K562 (cell line): ENCODE measurements at regions not wholly inside any gene's neighbourhood (a gene's known extent, or its start where the extent isn't known, plus 50 kb on each side); places are given as distances from the start of the nearest gene placed in this dataset.

Source experiments
- ATAC-seq: fragments of 200-7000 bp; cut with Tn5 transposase; 3 replicates; pipeline ENCODE4 v1.9.1; 2020; ENCODE audit warnings: moderate library complexity
- BruUV-seq: library from RNA; stranded (reverse); fragments of 400-500 nt; replicated peaks from 2 replicates; lab custom pipeline; 2021; lab: Mats Ljungman, UMichigan
- CTCF ChIA-PET: fragments of 300-600 bp; formaldehyde crosslinking; extraction: SDS; loops from one replicate; lab custom pipeline; 2021; ENCODE audit warnings: low intra/inter-chr PET ratio; lab: Yijun Ruan, JAX
- POLR2A ChIA-PET: fragments of 300-600, 350-650 bp; sonication (Branson Sonifier 250); formaldehyde crosslinking; extraction: SDS; loops from one replicate; lab custom pipeline; 2021; ENCODE audit warnings: antibody characterized with exemption, inconsistent platforms; lab: Yijun Ruan, JAX
- DNase-seq, 4 experiments: peaks; one replicate each; pipeline versions ENCODE4 v3.0.0 to v3.0.0-alpha.2; 2011 to 2018; ENCODE audit warnings: low spot score in 3 of 4, mixed read lengths in 3 of 4; ENCODE audit errors: extremely low read depth in 1 of 4
- FAIRE-seq: peaks from 2 replicates; lab custom pipeline; 2011; peaks lifted over from hg19 to GRCh38; lab: Jason Lieb, UNC
- H2AFZ ChIP-seq: 2 replicates; pipeline ENCODE4 v1.6.0; 2011; ENCODE audit warnings: low read depth, low read length, control low read depth, inconsistent platforms
- H3K27ac ChIP-seq: fragments of 200-600 bp; 3 replicates; pipeline ENCODE4 v1.8.0; 2011; ENCODE audit warnings: low read depth, mild to moderate bottlenecking, control low read depth, inconsistent platforms, low read length, moderate library complexity, mixed read lengths; ENCODE audit errors: extremely low read depth
- H3K27me3 ChIP-seq, 2 experiments: fragments of 300-600 bp in 1 of 2; 2 replicates in 1 of 2; 3 replicates in 1 of 2; pipeline versions ENCODE4 v1.6.0 to v1.8.0; 2011; ENCODE audit warnings: inconsistent platforms in 2 of 2, low read length in 2 of 2, mild to moderate bottlenecking in 1 of 2, mixed read lengths in 1 of 2, moderate library complexity in 1 of 2; ENCODE audit not compliant: control insufficient read depth in 2 of 2, insufficient read depth in 2 of 2
- H3K36me3 ChIP-seq: fragments of 300-600 bp; 3 replicates; pipeline ENCODE4 v1.8.0; 2011; ENCODE audit warnings: mild to moderate bottlenecking, low read length, inconsistent platforms; ENCODE audit not compliant: control insufficient read depth, insufficient read depth
- H3K4me1 ChIP-seq, 2 experiments: fragments of 200-600 bp in 1 of 2; replicated peaks in 1 of 2; 2 replicates in 1 of 2; 3 replicates in 1 of 2; pipeline versions ENCODE4 v1.5.1 to v1.8.0; 2011; ENCODE audit warnings: inconsistent platforms in 2 of 2, low read length in 2 of 2, mild to moderate bottlenecking in 1 of 2, mixed read lengths in 1 of 2, moderate library complexity in 1 of 2; ENCODE audit not compliant: control insufficient read depth in 2 of 2, insufficient read depth in 2 of 2
- H3K4me2 ChIP-seq: 2 replicates; pipeline ENCODE4 v1.6.1; 2011; ENCODE audit warnings: low read length, control low read depth, inconsistent platforms, mixed read lengths; ENCODE audit not compliant: insufficient read depth
- H3K4me3 ChIP-seq: fragments of 200-600 bp; sonication (generic), shearing (Covaris generic); 2 replicates; pipeline ENCODE4 v1.5.1; 2016; ENCODE audit warnings: control low read depth, inconsistent platforms
- H3K79me2 ChIP-seq: fragments of 200-600 bp; 3 replicates; pipeline ENCODE4 v1.8.0; 2011; ENCODE audit warnings: low read length, inconsistent platforms; ENCODE audit not compliant: control insufficient read depth, insufficient read depth
- H3K9ac ChIP-seq, 2 experiments: 2 replicates each; pipeline versions ENCODE4 v1.6.0 to v1.6.1; 2011; ENCODE audit warnings: low read depth in 2 of 2, low read length in 2 of 2, control low read depth in 1 of 2, inconsistent platforms in 1 of 2, mild to moderate bottlenecking in 1 of 2, mixed read lengths in 1 of 2; ENCODE audit not compliant: insufficient read depth in 1 of 2
- H3K9me1 ChIP-seq: one replicate; pipeline ENCODE4 v1.6.0; 2011; ENCODE audit warnings: inconsistent platforms, mild to moderate bottlenecking, low read length, moderate library complexity; ENCODE audit not compliant: control insufficient read depth, insufficient read depth
- H3K9me3 ChIP-seq: replicated peaks from 2 replicates; pipeline ENCODE4 v1.5.1; 2011; ENCODE audit warnings: low read depth, low read length, inconsistent platforms; ENCODE audit not compliant: control insufficient read depth, insufficient read depth
- H4K20me1 ChIP-seq: replicated peaks from 2 replicates; pipeline ENCODE4 v1.6.1; 2011; ENCODE audit warnings: low read length, inconsistent platforms, mixed read lengths; ENCODE audit not compliant: control insufficient read depth, insufficient read depth
- ARID2 ChIP-seq: fragments of 450-650 bp; IDR thresholded peaks from 2 replicates; pipeline ENCODE4 v1.6.1; 2017; ENCODE audit warnings: antibody characterized with exemption, mild to moderate bottlenecking
- C11orf30 ChIP-seq: fragments of 450-650 bp; IDR thresholded peaks from 2 replicates; pipeline ENCODE4 v1.6.1; 2016; ENCODE audit warnings: low read depth, mild to moderate bottlenecking
- CEBPZ ChIP-seq: fragments of 150-350 bp; IDR thresholded peaks from 2 replicates; pipeline ENCODE4 v1.6.1; 2014; ENCODE audit warnings: low read depth, mild to moderate bottlenecking, low read length, borderline replicate concordance
- MYBL2 ChIP-seq, 2 experiments: fragments of 450-650 bp in 1 of 2; sonication (generic) in 1 of 2; formaldehyde crosslinking in 1 of 2; IDR thresholded peaks; 2 replicates each; pipeline versions ENCODE4 v1.6.1 to v1.8.1; 2017 to 2022; ENCODE audit warnings: borderline replicate concordance in 1 of 2, inconsistent platforms in 1 of 2, low read depth in 1 of 2, mild to moderate bottlenecking in 1 of 2, missing genetic modification reagents in 1 of 2, moderate library complexity in 1 of 2
- RBM22 ChIP-seq: fragments of 200-400 bp; formaldehyde crosslinking; IDR thresholded peaks from 2 replicates; pipeline ENCODE4 v1.6.1; 2018; ENCODE audit warnings: low read length, low read depth; ENCODE audit not compliant: poor library complexity, severe bottlenecking
- STAT6 ChIP-seq: sonication (generic); formaldehyde crosslinking; IDR thresholded peaks from 2 replicates; pipeline ENCODE4 v1.8.1; 2023; ENCODE audit warnings: mild to moderate bottlenecking, missing genetic modification reagents
- ZNF75A ChIP-seq: fragments of 450-650 bp; formaldehyde crosslinking; IDR thresholded peaks from 2 replicates; pipeline ENCODE4 v1.4.0; 2020; ENCODE audit warnings: mild to moderate bottlenecking
- WGBS: fragments of 100-300 bp; shearing (Covaris generic); methylation state at CpG from one replicate; pipeline ENCODE4 v1.1.6; 2016; ENCODE audit warnings: low coverage, mixed read lengths; ENCODE audit not compliant: insufficient coverage; ENCODE audit errors: missing lambda C conversion rate; 5-methylcytosine and 5-hydroxymethylcytosine counted together
- in situ Hi-C: fragments of 300-500 bp; cut with MboI; formaldehyde crosslinking; loops from 4 replicates; pipeline ENCODE4 v1.15.0; 2018; ENCODE audit warnings: inconsistent platforms, mixed read lengths
- intact Hi-C: fragments of 100-400 bp; cut with micrococcal nuclease; formaldehyde crosslinking; loops from 2 replicates; pipeline ENCODE4 v1.14.2; 2022

DNA sequence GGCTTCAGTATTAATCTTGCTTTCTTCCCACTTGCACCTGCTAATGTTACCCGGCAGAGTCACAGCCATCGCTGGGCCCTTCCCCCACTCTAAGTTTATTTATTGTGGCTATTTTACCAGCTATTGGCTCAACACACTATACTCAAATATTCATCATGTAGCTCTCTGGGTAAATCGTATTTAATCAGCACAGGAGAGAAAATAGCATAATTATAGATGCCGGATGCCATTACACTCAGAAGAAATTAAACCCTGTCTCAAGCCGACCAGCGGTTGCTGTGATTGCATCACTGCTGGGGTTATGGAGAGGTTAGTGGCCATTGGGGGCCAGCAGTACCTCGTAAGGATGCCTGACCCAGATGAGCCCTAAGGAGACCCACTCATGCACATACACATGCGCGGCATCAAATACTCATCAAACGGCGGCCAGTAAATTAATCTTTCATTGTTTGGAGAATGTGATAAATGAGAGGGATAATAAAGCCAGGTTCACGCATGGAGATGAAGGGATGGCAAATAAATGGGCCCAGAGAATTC, 269.5 kb upstream of the ZFHX3 start:
- ATAC-seq = no peak
- POLR2A ChIA-PET = no interaction called here
- FAIRE-seq = no peak
- no peaks in the 10 kb centered on the region for H3K4me1 ChIP-seq
- H3K4me3 ChIP-seq = no peak overlapping the region
- no peak overlapping the region for H3K27ac ChIP-seq
- H3K79me2 ChIP-seq = no peaks in the 10 kb centered on the region
- no peaks in the 10 kb centered on the region for H3K9me3 ChIP-seq
- no peaks in the 10 kb centered on the region for H3K36me3 ChIP-seq
- in situ Hi-C loops (no loop called here), intact Hi-C loops (no loop called here)
- no peak for DNase-seq
- WGBS = 2% methylated on average over 12 of the region's 12 CpGs
- TF ChIP-seq CEBPZ = no peak
- TF ChIP-seq ARID2 = no peak
- TF ChIP-seq STAT6 = no peak
- TF ChIP-seq RBM22 = no peak
- TF ChIP-seq MYBL2 (IDR thresholded peaks at IDR 0.05; ENCODE audit: low read depth) = no peak
- no peak for TF ChIP-seq MYBL2 (CRISPR knock-in tag; IDR thresholded peaks at IDR 0.05; ENCODE audit: borderline replicate concordance)
- no peak for TF ChIP-seq ZNF75A (CRISPR knock-in tag)
- TF ChIP-seq C11orf30 = no peak
- CTCF ChIA-PET = no interaction called here
- H4K20me1 ChIP-seq = no peaks in the 10 kb centered on the region
- no peak overlapping the region for H2AFZ ChIP-seq
- H3K9me1 ChIP-seq = no peaks in the 10 kb centered on the region
- no peaks in the 10 kb centered on the region; a peak in 1 of 5 replicates for H3K27me3 ChIP-seq
- no peak overlapping the region for H3K9ac ChIP-seq
- H3K4me2 ChIP-seq = no peak overlapping the region
- BruUV-seq = no TSS peak
